Colonic mucosa (tissue), 4 donors: ENCODE measurements at regions not wholly inside any gene's neighbourhood (a gene's known extent, or its start where the extent isn't known, plus 50 kb on each side); places are given as distances from the start of the nearest gene placed in this dataset.
A peak's percentile ranks its signal among the peaks of the same experiment; 100 is the strongest.

Source experiments
- DNase-seq: peaks from one replicate; pipeline ENCODE4 v3.0.0-alpha.2; 2020
- H3K27ac ChIP-seq: fragments of 200-600 bp; one replicate; pipeline ENCODE4 v1.8.0; 2021
- H3K27me3 ChIP-seq: fragments of 200-600 bp; one replicate; pipeline ENCODE4 v1.8.0; 2021
- H3K36me3 ChIP-seq: fragments of 200-600 bp; one replicate; pipeline ENCODE4 v1.8.0; 2021
- H3K4me1 ChIP-seq: fragments of 200-600 bp; one replicate; pipeline ENCODE4 v1.8.0; 2021; ENCODE audit warnings: mild to moderate bottlenecking
- H3K4me3 ChIP-seq: fragments of 200-600 bp; one replicate; pipeline ENCODE4 v1.8.0; 2021
- H3K9ac ChIP-seq, 2 donors: one replicate each; pipeline ENCODE4 v1.7.0; 2013; ENCODE audit warnings: control low read depth in 2 of 2, low read depth in 2 of 2, low read length in 2 of 2
- H3K9me3 ChIP-seq: fragments of 200-600 bp; one replicate; pipeline ENCODE4 v1.8.0; 2021
- CTCF ChIP-seq: fragments of 200-600 bp; IDR thresholded peaks from one replicate; pipeline ENCODE4 v1.8.0; 2022; ENCODE audit warnings: antibody characterized with exemption, mild to moderate bottlenecking
- intact Hi-C: fragments of 100-400 bp; cut with DNase I; formaldehyde crosslinking; loops from one replicate; pipeline ENCODE4 v1.14.1; 2022
- donor health status: healthy.
- donor health status: DM: no; HTN: no; CAD: no.
- donor health status: DM: no; HTN: no; CAD: no.

- Histone ChIP-seq H3K9me3 (no peaks in the 10 kb centered on the region), H3K27me3 (no peaks in the 10 kb centered on the region), H3K4me3 (no peak overlapping the region), H3K36me3 (no peaks in the 10 kb centered on the region), H3K4me1 (no peaks in the 10 kb centered on the region), H3K27ac (peak overlapping the region; percentile 77), H3K9ac (peak overlapping the region in 1 of 2 donors; percentile 54)
- intact Hi-C loops = no loop called here
- peak; percentile 69 for DNase-seq
- TF ChIP-seq CTCF = no peak
Measured at GRCh38 chr11:59273373-59273841, 60.7 kb upstream of the MPEG1 start.

- intact Hi-C loops = no loop called here
- H3K27ac ChIP-seq = peak overlapping the region; percentile 77
- H3K27me3 ChIP-seq = no peaks in the 10 kb centered on the region
Measured at GRCh38 chr11:59272771-59273372, 60.1 kb upstream of the MPEG1 start.

GRCh38 chr11:59271811-59272327 is 59.1 kb upstream of the MPEG1 start:
- TF ChIP-seq CTCF = no peak
- Histone ChIP-seq H3K9ac (no peak overlapping the region), H3K4me1 (no peaks in the 10 kb centered on the region), H3K27me3 (no peaks in the 10 kb centered on the region), H3K9me3 (no peaks in the 10 kb centered on the region), H3K36me3 (no peaks in the 10 kb centered on the region), H3K4me3 (no peak overlapping the region), H3K27ac (no peak overlapping the region)
- DNase-seq = no peak
- intact Hi-C loops = no loop called here

More at GRCh38 chr11:59272771-59273372, 60.1 kb upstream of the MPEG1 start:
- DNase-seq = no peak
- peak overlapping the region in 1 of 2 donors; percentile 54 for H3K9ac ChIP-seq
- no peak overlapping the region for H3K4me3 ChIP-seq
- no peaks in the 10 kb centered on the region for H3K9me3 ChIP-seq
- no peaks in the 10 kb centered on the region for H3K36me3 ChIP-seq
- no peaks in the 10 kb centered on the region for H3K4me1 ChIP-seq
- TF ChIP-seq CTCF = no peak

GRCh38 chr11:59271247-59271755 is 58.6 kb upstream of the MPEG1 start:
- Histone ChIP-seq H3K36me3 (no peaks in the 10 kb centered on the region), H3K27ac (no peak overlapping the region), H3K9ac (no peak overlapping the region), H3K4me1 (no peaks in the 10 kb centered on the region), H3K9me3 (no peaks in the 10 kb centered on the region), H3K4me3 (no peak overlapping the region), H3K27me3 (no peaks in the 10 kb centered on the region)
- TF ChIP-seq CTCF = no peak
- no peak for DNase-seq
- intact Hi-C loops = no loop called here

- no peaks in the 10 kb centered on the region for H3K4me1 ChIP-seq
- no peak for DNase-seq
- intact Hi-C loops = no loop called here
- H3K4me3 ChIP-seq = no peak overlapping the region
- H3K36me3 ChIP-seq = no peaks in the 10 kb centered on the region
- no peaks in the 10 kb centered on the region for H3K9me3 ChIP-seq
- no peak for TF ChIP-seq CTCF
- H3K27me3 ChIP-seq = no peaks in the 10 kb centered on the region
- H3K27ac ChIP-seq = no peak overlapping the region
- H3K9ac ChIP-seq = peak overlapping the region in 1 of 2 donors; percentile 15
Measured at GRCh38 chr11:59267736-59268475, 55.2 kb upstream of the MPEG1 start.
